Right renal pelvis (tissue), 4 donors: ENCODE measurements at regions not wholly inside any gene's neighbourhood (a gene's known extent, or its start where the extent isn't known, plus 50 kb on each side); places are given as distances from the start of the nearest gene placed in this dataset.
"Not testable (repeated sequence)": the region's sequence is repeated elsewhere in the genome, so short reads cannot be mapped to it uniquely, and the experiment has no call there.

Experiments used
- DNase-seq, 4 donors: peaks; one replicate each; pipeline ENCODE4 v3.0.0-alpha.2; 2013; ENCODE audit warnings: low read depth in 4 of 4, low spot score in 3 of 4, missing footprints in 1 of 4

DNA sequence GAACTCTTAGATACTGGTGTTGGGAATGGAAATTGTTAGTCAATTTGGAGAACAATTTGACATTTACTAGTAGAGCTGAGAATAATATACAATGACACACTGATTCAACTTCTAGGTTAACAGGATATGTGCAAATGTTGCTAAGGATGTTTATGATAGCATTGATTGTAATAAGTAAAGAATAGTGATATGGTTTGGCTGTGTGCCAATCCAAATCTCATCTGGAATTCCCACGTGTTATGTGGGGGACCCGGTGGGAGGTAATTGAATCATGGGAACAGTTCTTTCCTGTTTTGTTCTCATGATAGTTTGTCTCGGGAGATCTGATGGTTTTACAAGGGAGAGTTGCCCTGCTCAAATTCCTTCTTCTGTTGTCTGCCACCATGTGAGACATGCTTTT is 302.4 kb upstream of the TMPRSS15 start:
- DNase-seq, result no peak

DNA sequence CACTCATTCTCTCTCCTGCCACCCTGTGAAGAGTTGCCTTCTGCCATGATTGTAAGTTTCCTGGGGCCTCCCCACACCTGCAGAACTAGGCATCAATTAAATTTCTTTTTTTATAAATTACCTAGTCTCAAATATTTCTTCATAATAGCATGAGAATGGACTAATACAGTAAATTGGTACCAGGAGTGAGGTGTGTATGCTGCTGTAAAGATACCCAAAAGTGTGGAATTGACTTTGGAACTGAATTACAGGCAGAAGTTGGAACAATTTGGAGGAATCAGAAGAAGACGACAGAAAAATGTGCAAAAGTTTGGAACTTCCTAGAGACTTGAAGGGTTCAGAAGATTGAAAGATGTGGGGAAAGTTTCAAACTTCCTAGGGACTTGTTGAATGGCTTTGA is 308.1 kb upstream of the TMPRSS15 start:
- DNase-seq, result no peak

DNA sequence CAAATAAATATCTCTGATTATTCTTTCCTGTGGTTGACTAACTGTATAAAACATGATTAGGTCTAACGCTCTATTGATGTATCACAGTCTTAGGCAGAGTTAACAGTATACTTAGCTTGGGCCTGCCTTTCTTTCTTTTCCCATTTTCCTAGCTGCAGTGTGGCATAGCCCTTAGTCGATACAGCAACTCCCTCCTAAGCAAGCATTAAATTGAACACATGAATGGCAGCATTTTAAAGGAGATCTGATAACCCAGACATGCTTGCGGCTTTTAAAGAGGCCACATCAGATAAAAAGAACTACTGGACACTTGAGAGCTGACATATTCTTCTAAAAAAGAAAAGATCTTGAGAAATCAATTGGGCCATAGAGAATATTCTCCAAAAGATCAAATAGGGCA is 312.0 kb upstream of the TMPRSS15 start:
- DNase-seq, result no peak

DNA sequence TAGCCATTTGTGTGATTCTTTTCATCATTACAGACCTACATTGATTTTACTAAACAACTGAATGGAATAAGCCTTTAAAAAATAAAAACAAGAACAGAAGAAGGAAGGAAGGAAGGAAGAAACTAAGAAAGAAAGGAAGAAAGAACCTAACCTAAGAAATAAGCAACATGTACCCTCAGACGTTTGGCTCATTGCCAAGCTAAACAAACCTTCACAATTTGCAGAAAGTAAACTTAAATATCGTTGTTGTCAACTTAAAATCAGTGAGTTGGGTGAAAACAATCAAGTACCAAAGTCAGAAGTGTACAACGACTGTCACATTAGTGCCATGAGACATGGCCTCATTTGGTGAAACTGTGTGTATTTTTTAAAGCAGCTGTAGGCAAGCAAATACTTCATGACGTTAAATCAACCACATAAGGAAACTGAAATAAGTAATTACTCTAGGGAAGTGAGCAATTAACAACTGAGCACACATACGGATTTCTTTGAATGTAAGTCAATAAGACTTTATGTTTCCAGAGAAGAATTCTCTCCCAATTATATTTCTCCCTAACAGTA is 313.1 kb upstream of the TMPRSS15 start:
- DNase-seq, result no peak

DNA sequence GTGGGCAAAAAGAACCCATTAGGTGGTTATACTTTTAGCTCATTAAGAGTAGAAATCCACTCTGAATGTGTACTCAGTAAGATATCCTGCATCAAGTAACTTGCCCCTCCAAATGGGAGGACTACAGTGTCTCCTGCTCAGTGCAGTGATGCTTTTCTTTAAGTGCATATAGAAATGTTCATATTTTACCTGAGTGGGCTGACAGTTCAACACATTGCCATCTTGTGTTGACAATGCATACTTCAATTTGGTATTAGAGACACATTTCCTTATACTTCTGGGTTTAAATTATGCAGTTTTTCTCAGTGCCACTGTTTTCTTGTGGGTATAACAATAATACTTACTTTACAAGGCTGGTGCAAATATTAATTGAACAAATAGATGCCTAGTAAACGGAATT is 318.6 kb upstream of the TMPRSS15 start:
- no peak for DNase-seq

DNA sequence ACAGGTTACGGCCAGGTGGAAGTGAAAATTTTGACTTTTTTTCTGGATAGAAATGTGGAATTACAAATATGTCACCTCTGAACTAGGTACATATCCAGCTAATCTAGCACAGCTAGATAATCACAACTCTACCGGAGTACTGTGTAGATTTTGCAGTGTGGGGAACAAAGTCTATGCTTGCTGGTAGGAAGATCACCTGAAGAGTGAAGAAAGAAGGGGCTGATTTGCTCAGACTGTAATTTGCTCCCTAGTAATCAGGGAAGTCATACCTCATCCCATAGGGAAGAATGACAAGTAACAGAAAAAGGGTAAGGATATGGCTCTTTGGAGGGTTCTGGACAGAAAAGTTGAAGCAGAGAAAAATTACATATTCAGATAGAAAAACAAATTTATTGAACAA is 319.6 kb upstream of the TMPRSS15 start:
- DNase-seq, result no peak

DNA sequence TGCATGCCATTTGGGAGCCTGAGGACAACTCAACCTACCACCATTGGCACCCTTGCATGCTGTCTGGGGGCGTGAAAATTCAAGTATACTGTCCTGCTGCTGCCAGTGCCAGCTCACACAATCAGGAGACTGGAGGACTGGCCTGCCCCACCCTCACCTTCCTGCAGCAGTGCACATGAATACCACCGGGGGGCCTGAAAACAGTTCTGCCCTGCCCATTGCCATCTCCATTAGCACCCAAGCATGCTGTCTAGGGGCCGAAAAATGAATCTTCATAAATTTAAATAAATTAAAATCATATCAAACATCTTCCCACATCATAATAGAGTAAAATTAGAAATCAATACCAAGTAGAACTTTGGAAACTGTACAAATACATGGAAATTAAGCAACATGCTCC is 322.1 kb upstream of the TMPRSS15 start:
- DNase-seq, result no peak

DNA sequence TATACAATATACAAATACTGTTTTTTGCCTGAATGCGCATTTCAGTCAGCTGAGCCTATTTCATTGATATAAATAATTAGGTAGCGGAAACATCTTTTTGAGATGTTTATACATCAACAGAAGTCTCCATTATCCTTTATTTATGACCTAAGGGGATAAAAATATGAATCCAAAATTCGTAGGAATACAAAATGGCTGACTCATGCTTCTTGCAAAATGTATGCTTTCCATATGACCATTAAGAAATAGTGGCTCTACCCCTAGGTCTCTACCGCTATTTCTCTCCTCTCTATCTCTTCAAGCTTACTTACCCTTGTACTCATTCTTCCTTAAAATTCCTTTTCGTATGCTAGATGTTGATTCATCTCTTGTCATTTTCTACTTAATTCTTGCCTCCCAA is 338.4 kb upstream of the TMPRSS15 start:
- no peak for DNase-seq

DNA sequence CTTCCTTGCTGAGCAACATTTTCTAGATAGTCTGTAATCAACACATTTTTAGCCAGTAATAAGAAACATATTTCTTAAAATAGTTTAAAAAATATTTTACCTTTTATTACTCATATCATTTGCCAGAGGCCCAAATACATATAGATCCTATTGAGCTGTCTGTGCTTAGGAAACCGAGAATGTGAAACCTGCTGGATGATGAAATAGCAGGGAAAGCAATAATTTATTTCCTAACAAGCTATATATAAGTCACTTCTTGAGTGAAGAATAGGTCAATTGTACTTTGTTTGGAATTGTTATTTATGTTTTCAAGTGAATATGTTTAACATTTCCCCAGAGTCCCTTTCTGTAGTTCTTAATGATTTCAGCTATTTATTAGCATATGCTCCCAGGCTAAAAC is 339.9 kb upstream of the TMPRSS15 start:
- DNase-seq, result no peak

DNA sequence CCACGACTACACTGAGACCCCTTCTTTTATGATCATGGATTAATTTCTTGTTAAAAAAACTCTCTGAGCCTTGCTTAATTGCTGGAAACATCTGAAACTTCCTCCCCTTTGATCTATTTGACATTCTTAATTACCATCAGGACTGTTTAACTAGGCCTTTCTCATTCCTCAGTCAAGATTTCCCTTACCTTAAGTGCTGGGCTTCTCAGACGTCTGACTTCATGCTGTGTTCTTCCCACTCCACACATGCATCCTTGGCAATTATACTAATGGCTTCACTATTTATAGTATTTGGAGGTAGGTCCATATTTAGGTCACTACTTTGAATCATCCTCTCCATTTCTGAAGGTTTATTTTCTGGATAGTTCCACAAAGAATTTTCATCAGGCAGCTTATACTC is 341.3 kb upstream of the TMPRSS15 start:
- no peak for DNase-seq

DNA sequence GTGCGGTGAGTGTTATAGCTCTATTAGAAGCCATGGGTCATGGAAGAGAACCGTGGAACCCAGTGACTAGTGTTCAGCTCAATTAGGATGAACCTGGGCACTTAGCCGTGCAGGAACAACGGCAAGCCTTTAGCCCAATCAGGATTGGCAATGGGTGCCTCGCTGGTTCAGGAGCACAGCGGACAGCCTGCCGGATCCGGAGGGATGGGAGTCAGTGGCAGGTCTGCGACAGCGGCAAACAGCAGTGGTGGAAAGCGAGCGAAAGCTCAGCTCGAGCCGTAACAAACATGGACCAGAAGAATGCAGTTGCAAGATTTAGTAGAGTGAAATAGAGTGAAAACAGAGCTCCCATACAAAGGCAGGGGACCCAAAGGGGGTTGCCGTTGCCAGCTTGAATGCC is 349.3 kb upstream of the TMPRSS15 start:
- DNase-seq, result not testable (repeated sequence)

DNA sequence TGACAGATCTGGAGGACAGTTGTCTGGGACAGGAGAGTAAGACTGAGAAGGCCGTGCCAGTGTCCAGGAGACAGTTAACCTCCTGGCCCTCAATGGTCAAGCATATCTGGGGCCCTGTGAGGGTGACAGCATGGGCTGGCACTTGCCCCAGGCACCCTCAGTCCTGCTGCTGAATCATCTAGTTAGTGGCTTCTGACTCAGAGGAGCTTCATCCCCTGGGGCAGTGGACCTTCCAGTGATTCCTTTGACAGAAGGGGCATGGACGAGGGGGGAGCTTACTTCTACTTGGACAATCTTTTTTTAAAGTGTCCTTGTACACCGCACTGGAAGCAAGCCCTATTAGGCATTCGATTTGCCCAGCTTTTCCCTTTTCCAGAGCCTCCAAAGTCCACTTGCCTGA is 352.7 kb upstream of the TMPRSS15 start:
- DNase-seq, result not testable (repeated sequence)

DNA sequence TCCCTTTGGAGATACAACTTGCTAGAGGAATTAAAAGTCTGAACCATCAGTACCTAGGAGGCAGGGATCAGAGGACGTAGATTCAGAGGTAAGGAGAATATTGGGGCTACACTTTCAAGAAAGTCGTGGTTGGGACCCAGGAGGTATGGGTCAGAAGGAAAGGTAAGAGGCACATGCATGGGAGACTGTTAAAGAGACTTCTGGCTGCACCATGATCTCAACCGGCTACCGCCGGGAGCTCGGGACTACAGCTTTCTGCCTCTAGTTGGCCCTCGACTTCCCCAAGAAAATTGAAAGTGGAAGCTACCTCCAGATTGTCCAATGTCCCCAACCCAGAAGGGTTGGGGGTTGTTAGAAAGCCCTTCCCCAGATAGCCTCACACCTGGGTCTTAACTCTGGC is 355.7 kb upstream of the TMPRSS15 start:
- DNase-seq, result no peak

DNA sequence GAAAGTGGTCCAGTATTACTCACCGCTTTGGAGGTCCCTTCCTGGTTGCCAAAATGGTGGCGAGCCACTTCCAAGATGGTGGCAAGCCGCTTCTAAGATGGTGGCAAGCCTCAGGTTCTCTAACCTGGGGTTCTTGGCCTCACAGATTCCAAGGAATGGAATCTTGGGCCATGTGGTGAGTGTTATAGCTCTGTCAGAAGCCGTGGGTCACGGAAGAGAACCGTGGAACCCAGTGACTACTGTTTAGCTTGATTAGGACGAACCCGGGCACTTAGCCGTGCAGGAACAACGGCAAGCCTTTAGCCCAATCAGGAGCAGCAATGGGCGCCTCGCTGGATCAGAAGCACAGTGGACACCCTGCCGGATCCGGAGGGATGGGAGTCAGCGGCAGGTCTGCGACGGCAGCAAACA is 356.2 kb upstream of the TMPRSS15 start:
- no peak for DNase-seq

DNA sequence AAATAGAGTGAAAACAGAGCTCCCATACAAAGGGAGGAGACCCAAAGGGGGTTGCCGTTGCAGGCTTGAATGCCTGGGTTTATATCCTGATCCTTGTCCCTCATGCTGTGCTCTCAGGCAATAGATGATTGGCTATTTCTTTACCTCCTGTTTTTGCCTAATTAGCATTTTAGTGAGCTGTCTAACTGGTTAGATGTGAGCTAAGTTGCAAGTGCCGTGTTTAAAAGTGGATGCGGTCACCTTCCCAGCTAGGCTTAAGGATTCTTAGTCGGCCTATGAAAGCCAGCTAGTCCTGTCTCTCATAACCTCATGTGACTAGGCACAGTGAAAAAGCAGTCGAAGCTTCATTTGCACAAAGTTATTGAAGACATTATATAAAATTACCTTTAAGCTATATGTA is 356.7 kb upstream of the TMPRSS15 start:
- DNase-seq, result no peak

DNA sequence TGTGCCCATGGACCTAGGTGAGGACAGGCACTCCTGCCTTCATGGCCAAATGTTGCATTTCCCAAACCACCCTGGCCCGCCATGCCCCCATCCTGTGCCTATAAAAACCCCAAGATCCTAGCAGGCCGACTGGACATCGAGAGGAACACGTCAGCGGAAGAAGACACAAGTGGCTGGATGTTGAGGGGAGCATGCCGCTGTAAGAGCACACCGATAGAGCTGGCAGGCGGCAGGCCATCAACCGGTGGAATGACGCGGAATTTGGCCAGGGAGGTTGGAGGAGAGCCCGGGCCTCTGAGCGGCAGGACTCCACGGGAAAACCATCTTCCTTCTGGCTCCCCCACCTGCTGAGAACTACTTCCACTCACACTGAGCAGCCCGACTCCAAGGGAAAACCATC is 361.1 kb upstream of the TMPRSS15 start:
- DNase-seq, result no peak

DNA sequence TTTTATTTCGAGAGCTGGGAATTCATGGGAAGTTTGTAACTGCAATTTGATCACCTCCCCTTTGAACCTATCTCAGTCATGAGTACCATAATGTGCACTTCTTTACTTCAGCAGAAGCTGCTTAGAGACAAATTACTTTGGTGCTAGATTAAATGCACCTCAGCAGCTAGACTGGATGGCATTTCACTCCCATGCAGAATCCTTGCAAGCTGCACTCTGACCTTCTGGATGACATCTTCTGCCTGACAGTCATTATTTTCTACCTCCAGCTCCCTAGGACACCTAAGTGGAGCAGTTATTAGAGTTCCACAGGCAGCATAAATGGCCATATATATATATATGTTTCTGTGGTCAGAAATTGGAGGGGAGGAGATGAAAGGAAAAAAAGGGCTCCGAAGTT is 366.0 kb upstream of the TMPRSS15 start:
- DNase-seq, result no peak

DNA sequence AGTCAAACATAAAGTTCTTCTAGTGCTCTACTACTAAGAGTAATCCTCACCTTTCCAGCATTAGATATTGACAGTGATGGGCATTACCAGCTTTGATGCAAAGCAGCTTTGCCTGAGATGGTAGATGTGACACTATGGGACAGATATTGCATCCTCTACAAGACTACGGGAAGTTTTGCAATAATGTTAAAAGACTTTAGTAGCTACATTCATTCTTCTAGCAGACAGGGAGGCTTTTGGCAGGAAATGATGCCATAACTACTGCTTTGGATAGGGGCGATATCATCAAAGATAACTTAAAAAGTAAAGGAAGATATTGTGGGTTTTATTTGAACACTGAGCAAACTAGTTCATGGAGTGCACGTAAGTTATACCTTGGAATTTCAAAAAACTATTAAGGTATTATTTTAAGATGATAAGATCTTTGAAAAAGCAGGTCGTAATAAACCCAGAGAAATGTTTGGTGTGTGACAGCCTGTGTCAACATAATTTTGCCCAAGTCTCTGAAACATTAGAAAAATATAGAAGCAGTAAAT is 368.3 kb upstream of the TMPRSS15 start:
- no peak for DNase-seq

DNA sequence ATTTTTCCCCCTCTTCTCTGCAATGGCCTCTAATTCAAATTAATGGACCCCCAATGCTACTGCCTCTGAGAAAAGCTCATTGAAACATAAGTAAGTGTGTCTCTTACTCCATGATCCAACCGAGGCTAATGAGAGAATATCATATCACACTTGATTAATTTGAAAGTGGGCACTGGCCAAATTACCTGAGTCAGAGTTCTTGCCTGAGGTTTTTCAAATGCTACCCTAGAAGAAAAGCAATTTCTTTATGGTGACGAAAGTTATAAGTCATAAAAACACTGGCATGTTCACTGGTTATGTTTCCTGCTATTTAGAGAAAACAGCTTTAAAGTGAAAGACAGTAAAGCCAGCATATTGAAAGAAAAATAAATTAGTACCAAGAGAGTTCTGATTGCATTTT is 368.8 kb upstream of the TMPRSS15 start:
- DNase-seq, result no peak

DNA sequence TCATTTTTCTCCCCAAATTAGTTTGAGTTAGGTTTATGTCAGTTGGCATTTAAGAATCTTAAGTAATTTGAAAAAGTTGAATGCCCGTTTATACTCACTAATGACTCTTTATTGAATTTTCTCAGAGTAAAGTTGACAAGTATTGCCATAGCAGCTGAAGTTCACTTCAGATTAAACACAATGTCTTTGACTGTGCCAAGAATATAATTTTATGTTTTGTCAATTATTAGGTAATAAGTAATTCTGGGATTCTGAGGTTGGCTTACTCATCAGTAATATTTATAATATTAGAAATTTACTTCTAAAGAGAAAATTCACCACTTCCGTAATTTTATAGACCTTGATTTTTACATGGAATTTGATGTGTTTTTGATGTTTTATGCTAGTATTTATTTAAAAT is 369.3 kb upstream of the TMPRSS15 start:
- no peak for DNase-seq

DNA sequence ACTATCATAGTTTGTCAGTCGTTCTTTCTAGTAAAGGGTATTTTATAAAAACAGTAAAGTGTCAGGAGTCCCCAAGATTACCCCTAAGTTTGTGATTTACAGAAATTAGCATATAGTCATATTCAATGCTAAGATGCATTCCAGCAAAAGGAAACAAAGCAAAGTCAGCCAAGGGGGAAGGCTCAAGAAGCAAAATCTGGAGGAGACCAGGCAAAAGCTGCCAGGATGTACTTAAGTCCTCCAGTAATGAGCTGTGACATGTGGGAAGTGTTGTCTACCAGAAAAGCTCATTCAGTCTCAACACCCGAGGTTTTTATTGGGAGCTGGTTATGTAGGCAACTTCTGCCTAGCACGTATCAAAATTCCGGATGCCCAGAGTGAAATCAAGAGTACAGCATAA is 373.4 kb upstream of the TMPRSS15 start:
- DNase-seq, result no peak

DNA sequence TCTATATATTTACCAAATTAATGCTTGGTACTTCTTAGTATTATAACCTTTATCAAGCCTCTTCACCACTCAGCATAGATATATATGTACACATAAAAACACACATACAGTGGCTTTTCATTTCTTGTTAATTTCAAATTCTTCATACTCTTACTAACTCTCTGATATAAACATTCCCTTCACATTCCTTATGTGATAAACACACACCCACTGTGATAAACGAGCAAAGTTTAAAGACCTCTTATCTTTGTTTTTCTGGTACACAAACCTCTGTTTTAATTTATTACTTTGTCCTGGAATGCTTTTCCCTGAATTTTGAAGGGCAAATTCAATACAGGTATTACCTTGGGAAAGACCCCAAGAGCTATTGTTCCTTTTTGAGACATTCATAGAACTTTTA is 379.1 kb upstream of the TMPRSS15 start:
- DNase-seq, result no peak

DNA sequence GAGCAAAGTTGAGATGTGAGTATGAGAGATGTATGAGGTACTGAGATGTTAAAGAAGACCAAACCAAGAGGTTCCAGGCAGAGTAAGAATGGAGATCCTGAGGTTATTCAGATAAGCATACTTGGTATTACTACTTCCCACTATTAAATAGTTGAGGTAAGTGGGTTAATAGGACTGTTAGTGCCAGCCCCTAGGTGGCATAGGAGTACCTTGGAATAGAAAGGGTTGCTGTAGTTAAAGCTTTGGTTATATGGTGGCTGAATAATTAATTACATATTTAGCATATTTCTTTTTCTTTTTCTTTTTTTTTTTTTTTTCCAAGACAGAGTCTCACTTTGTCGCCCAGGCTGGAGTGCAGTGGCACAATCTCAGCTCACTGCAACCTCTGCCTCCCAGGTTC is 397.9 kb upstream of the TMPRSS15 start:
- DNase-seq, result no peak
